AG04449 (cell line): ENCODE measurements at regions not wholly inside any gene's neighbourhood (a gene's known extent, or its start where the extent isn't known, plus 50 kb on each side); places are given as distances from the start of the nearest gene placed in this dataset.

ENCODE experiments used
- CTCF ChIA-PET: fragments of 350-600 bp; formaldehyde crosslinking; extraction: SDS; loops from one replicate; lab custom pipeline; 2021; ENCODE audit warnings: antibody characterized with exemption; lab: Yijun Ruan, JAX
- POLR2A ChIA-PET: fragments of 400-600, 350-600 bp; formaldehyde crosslinking; extraction: SDS; loops from one replicate; lab custom pipeline; 2020; ENCODE audit warnings: antibody characterized with exemption, inconsistent platforms; lab: Yijun Ruan, JAX
- DNase-seq: peaks from one replicate; pipeline ENCODE4 v3.0.0-alpha.2; 2010; ENCODE audit warnings: low read depth, low spot score
- H3K4me3 ChIP-seq: 2 replicates; pipeline ENCODE4 v1.5.1; 2011; ENCODE audit warnings: low read depth, mild to moderate bottlenecking, control low read depth, low read length
- TF ChIP-seq, protein P1 (sequence below): IDR thresholded peaks from one replicate; pipeline ENCODE4 v1.5.1; 2011; ENCODE audit warnings: mild to moderate bottlenecking, moderate library complexity, low read length, control low read depth, inconsistent platforms; ENCODE audit not compliant: insufficient read depth; ENCODE audit errors: missing control alignments

GRCh38 chr5:117752403-117752802, 1177.8 kb upstream of the SEMA6A start:
- no peak for DNase-seq
- TF ChIP-seq, protein P1, sequence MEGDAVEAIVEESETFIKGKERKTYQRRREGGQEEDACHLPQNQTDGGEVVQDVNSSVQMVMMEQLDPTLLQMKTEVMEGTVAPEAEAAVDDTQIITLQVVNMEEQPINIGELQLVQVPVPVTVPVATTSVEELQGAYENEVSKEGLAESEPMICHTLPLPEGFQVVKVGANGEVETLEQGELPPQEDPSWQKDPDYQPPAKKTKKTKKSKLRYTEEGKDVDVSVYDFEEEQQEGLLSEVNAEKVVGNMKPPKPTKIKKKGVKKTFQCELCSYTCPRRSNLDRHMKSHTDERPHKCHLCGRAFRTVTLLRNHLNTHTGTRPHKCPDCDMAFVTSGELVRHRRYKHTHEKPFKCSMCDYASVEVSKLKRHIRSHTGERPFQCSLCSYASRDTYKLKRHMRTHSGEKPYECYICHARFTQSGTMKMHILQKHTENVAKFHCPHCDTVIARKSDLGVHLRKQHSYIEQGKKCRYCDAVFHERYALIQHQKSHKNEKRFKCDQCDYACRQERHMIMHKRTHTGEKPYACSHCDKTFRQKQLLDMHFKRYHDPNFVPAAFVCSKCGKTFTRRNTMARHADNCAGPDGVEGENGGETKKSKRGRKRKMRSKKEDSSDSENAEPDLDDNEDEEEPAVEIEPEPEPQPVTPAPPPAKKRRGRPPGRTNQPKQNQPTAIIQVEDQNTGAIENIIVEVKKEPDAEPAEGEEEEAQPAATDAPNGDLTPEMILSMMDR, result no peak
- H3K4me3 ChIP-seq, result no peak overlapping the region
- ChIA-PET CTCF (no interaction called here), POLR2A (no interaction called here)

DNA sequence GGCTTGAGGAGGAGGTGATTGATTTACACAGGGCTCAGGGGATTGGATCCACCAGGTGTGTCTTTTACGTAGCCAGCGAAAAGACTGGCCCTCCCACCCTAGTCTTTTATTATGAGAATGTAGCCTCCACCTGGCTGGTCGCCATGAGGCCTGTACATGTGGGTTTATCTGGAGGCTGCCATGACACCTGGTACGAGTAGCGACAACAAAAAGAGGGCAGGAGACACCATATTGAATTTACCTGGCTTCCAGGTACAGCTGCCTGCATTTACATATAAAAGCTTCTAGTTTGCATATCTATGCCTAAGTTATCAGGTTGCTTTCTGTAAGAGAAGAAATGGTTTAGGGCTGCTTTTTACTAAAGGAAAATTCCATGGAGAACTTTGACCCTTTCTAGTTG, 1173.7 kb upstream of the SEMA6A start:
- TF ChIP-seq, protein P1, result no peak
- H3K4me3 ChIP-seq, result no peak overlapping the region
- CTCF ChIA-PET, result no interaction called here
- DNase-seq, result no peak
- POLR2A ChIA-PET, result no interaction called here

GRCh38 chr5:117743337-117743736, 1168.7 kb upstream of the SEMA6A start:
- ChIA-PET POLR2A (no interaction called here), CTCF (no interaction called here)
- TF ChIP-seq, protein P1, result no peak

GRCh38 chr5:117741655-117742206, 1167.1 kb upstream of the SEMA6A start:
- no peak for DNase-seq
- no peak overlapping the region for H3K4me3 ChIP-seq
- ChIA-PET POLR2A (no interaction called here), CTCF (no interaction called here)
- TF ChIP-seq, protein P1, result no peak

More at GRCh38 chr5:117743337-117743736, 1168.7 kb upstream of the SEMA6A start:
- DNase-seq, result no peak
- H3K4me3 ChIP-seq, result no peak overlapping the region

DNA sequence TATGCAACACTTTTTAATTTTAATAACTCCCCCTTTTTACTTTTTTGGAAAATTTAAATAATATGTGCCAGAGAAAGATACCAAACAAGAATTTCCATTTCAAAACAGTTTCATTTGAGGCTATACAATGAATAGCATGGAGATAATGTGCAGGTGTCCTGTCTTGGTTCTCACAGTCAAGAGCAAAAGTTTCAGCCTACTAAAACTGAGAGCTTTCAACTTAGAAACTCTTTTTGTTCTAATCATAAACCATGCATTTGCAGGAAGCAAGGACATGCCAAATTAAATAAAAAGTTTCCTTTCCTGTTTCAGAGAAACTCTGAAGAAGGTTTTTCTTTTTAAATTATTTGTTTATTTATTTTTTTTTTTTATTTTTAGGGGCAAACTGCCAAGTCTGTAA, 1165.6 kb upstream of the SEMA6A start:
- ChIA-PET CTCF (no interaction called here), POLR2A (no interaction called here)
- no peak for DNase-seq
- H3K4me3 ChIP-seq, result no peak overlapping the region
- TF ChIP-seq, protein P1, result no peak

GRCh38 chr5:117738571-117738970, 1163.9 kb upstream of the SEMA6A start:
- TF ChIP-seq, protein P1, result no peak
- no peak for DNase-seq
- no peak overlapping the region for H3K4me3 ChIP-seq
- ChIA-PET POLR2A (no interaction called here), CTCF (no interaction called here)
